SKM-1 treated with dmso at 0.1 percent for 144 hours (cell line): ENCODE measurements at regions not wholly inside any gene's neighbourhood (a gene's known extent, or its start where the extent isn't known, plus 50 kb on each side); places are given as distances from the start of the nearest gene placed in this dataset.
"Not testable (repeated sequence)": the region's sequence is repeated elsewhere in the genome, so short reads cannot be mapped to it uniquely, and the experiment has no call there.

Experiments used
- DNase-seq: peaks from one replicate; lab custom pipeline; 2025; ENCODE audit not compliant: unreplicated experiment; lab: John Stamatoyannopoulos, UW

GRCh38 chr2:133871545-133872209 is 303.4 kb upstream of the NCKAP5 start:
- no peak for DNase-seq

GRCh38 chr2:133878326-133878725 is 310.1 kb upstream of the NCKAP5 start:
- DNase-seq: no peak

- no peak for DNase-seq
Observed at GRCh38 chr2:133879703-133880102, 311.4 kb upstream of the NCKAP5 start.

- DNase-seq: not testable (repeated sequence)
Observed at GRCh38 chr2:133882159-133882558, 313.9 kb upstream of the NCKAP5 start.

- peak; percentile 30 for DNase-seq
Observed at GRCh38 chr2:133884739-133885381, 316.6 kb upstream of the NCKAP5 start.

GRCh38 chr2:133885847-133886246 is 317.6 kb upstream of the NCKAP5 start:
- no peak for DNase-seq

- DNase-seq: peak; percentile 69
Observed at GRCh38 chr2:133886735-133887675, 318.7 kb upstream of the NCKAP5 start.

GRCh38 chr2:133887676-133888040 is 319.4 kb upstream of the NCKAP5 start:
- no peak for DNase-seq

GRCh38 chr2:133888107-133888506 is 319.8 kb upstream of the NCKAP5 start:
- no peak for DNase-seq

GRCh38 chr2:133888621-133889219 is 320.5 kb upstream of the NCKAP5 start:
- DNase-seq: no peak

- DNase-seq: no peak
Observed at GRCh38 chr2:133892352-133892913, 324.2 kb upstream of the NCKAP5 start.

GRCh38 chr2:133894429-133894828 is 326.2 kb upstream of the NCKAP5 start:
- DNase-seq: no peak

- not testable (repeated sequence) for DNase-seq
Observed at GRCh38 chr2:133897838-133898237, 329.6 kb upstream of the NCKAP5 start.

GRCh38 chr2:133900909-133901308 is 332.6 kb upstream of the NCKAP5 start:
- no peak for DNase-seq

GRCh38 chr2:133906396-133906795 is 338.1 kb upstream of the NCKAP5 start:
- DNase-seq: no peak

- no peak for DNase-seq
Observed at GRCh38 chr2:133906926-133907325, 338.7 kb upstream of the NCKAP5 start.

- DNase-seq: no peak
Observed at GRCh38 chr2:133908171-133908570, 339.9 kb upstream of the NCKAP5 start.

- no peak for DNase-seq
Observed at GRCh38 chr2:133918141-133918540, 335.7 kb upstream of the MGAT5 start.

- DNase-seq: no peak
Observed at GRCh38 chr2:133919285-133919684, 334.6 kb upstream of the MGAT5 start.

- no peak for DNase-seq
Observed at GRCh38 chr2:133927894-133928293, 326.0 kb upstream of the MGAT5 start.

GRCh38 chr2:133936096-133936495 is 317.8 kb upstream of the MGAT5 start:
- DNase-seq: no peak
